ENCODE measurements at regions not wholly inside any gene's neighbourhood (a gene's known extent, or its start where the extent isn't known, plus 50 kb on each side); places are given as distances from the start of the nearest gene placed in this dataset.

GRCh38 chr7:83796760-83797159 lies 147.8 kb upstream of the SEMA3E start:
- Mint-ChIP-seq H3K36me3 (ENCODE audit: low read depth) (no peaks in the 10 kb centered on the region), H3K4me1 (no peaks in the 10 kb centered on the region), H3K27ac (no peak overlapping the region), H3K4me3 (no peak overlapping the region), H3K27me3 (no peaks in the 10 kb centered on the region), H3K9me3 (no peaks in the 10 kb centered on the region)
- DNase-seq: no peak
- intact Hi-C loops (cut with micrococcal nuclease): no loop called here
- ChIA-PET CTCF (no interaction called here), POLR2A (no interaction called here)
- no peak for ATAC-seq (ENCODE audit: low read depth)
- no peak for TF ChIP-seq CTCF (IDR thresholded peaks at IDR 0.05)

- no peak for ATAC-seq (ENCODE audit: low read depth)
- Mint-ChIP-seq H3K9me3 (no peaks in the 10 kb centered on the region), H3K27me3 (no peaks in the 10 kb centered on the region), H3K4me3 (no peak overlapping the region), H3K36me3 (ENCODE audit: low read depth) (no peaks in the 10 kb centered on the region), H3K4me1 (no peaks in the 10 kb centered on the region), H3K27ac (no peak overlapping the region)
- intact Hi-C loops (cut with micrococcal nuclease): no loop called here
- POLR2A ChIA-PET: no interaction called here
- CTCF ChIA-PET: no interaction called here
- DNase-seq: no peak
- TF ChIP-seq CTCF (IDR thresholded peaks at IDR 0.05): no peak
Observed at GRCh38 chr7:83794829-83795228, 145.9 kb upstream of the SEMA3E start.

- intact Hi-C loops (cut with micrococcal nuclease): no loop called here
- ATAC-seq (ENCODE audit: low read depth) (no peak), DNase-seq (no peak)
- no peak for TF ChIP-seq CTCF (IDR thresholded peaks at IDR 0.05)
- Mint-ChIP-seq H3K4me3 (no peak overlapping the region), H3K27ac (no peak overlapping the region), H3K36me3 (ENCODE audit: low read depth) (no peaks in the 10 kb centered on the region), H3K4me1 (no peaks in the 10 kb centered on the region), H3K9me3 (no peaks in the 10 kb centered on the region), H3K27me3 (no peaks in the 10 kb centered on the region)
- ChIA-PET POLR2A (no interaction called here), CTCF (no interaction called here)
Observed at GRCh38 chr7:83793558-83793957, 144.6 kb upstream of the SEMA3E start.

GRCh38 chr7:83791737-83792136 lies 142.8 kb upstream of the SEMA3E start:
- ATAC-seq (ENCODE audit: low read depth) (no peak), DNase-seq (no peak)
- Mint-ChIP-seq H3K4me1 (no peaks in the 10 kb centered on the region), H3K36me3 (ENCODE audit: low read depth) (no peaks in the 10 kb centered on the region), H3K9me3 (no peaks in the 10 kb centered on the region), H3K27me3 (no peaks in the 10 kb centered on the region), H3K27ac (no peak overlapping the region), H3K4me3 (no peak overlapping the region)
- intact Hi-C loops (cut with micrococcal nuclease): no loop called here
- CTCF ChIA-PET: no interaction called here
- no peak for TF ChIP-seq CTCF (IDR thresholded peaks at IDR 0.05)
- POLR2A ChIA-PET: no interaction called here

GRCh38 chr7:83786858-83787257 lies 137.9 kb upstream of the SEMA3E start:
- no peak for DNase-seq
- Mint-ChIP-seq H3K36me3 (ENCODE audit: low read depth) (no peaks in the 10 kb centered on the region), H3K27ac (no peak overlapping the region), H3K4me3 (no peak overlapping the region), H3K27me3 (no peaks in the 10 kb centered on the region), H3K9me3 (no peaks in the 10 kb centered on the region), H3K4me1 (no peaks in the 10 kb centered on the region)
- ChIA-PET POLR2A (no interaction called here), CTCF (no interaction called here)
- no peak for TF ChIP-seq CTCF (IDR thresholded peaks at IDR 0.05)
- intact Hi-C loops (cut with micrococcal nuclease): no loop called here
- no peak for ATAC-seq (ENCODE audit: low read depth)
